Neural crest cell (in vitro differentiated cells): ENCODE measurements at regions not wholly inside any gene's neighbourhood (a gene's known extent, or its start where the extent isn't known, plus 50 kb on each side); places are given as distances from the start of the nearest gene placed in this dataset.
A peak's percentile ranks its signal among the peaks of the same experiment; 100 is the strongest.
"Not testable (repeated sequence)": the region's sequence is repeated elsewhere in the genome, so short reads cannot be mapped to it uniquely, and the experiment has no call there.

ENCODE experiments used
- DNase-seq: peaks from one replicate; pipeline ENCODE4 v3.0.0; 2021; ENCODE audit warnings: low read depth, mixed read lengths, low spot score
- H3K27ac Mint-ChIP-seq: one replicate; pipeline ENCODE4 v1.8.0; 2021; ENCODE audit warnings: mild to moderate bottlenecking, mixed read lengths; ENCODE audit not compliant: unreplicated experiment
- H3K27me3 Mint-ChIP-seq: 2 replicates; pipeline ENCODE4 v1.8.0; 2021; ENCODE audit warnings: low read depth, mild to moderate bottlenecking, mixed read lengths
- H3K36me3 Mint-ChIP-seq: 2 replicates; pipeline ENCODE4 v1.8.0; 2021; ENCODE audit warnings: low read depth, mild to moderate bottlenecking, mixed read lengths
- H3K4me1 Mint-ChIP-seq: 2 replicates; pipeline ENCODE4 v1.8.0; 2021; ENCODE audit warnings: mixed read lengths
- H3K4me3 Mint-ChIP-seq: one replicate; pipeline ENCODE4 v1.8.0; 2021; ENCODE audit warnings: mild to moderate bottlenecking, mixed read lengths
- H3K9me3 Mint-ChIP-seq: 2 replicates; pipeline ENCODE4 v1.8.0; 2021; ENCODE audit warnings: mixed read lengths
- TF ChIP-seq, protein P1 (sequence below): fragments of 200-600 bp; sonication (generic); conservative IDR thresholded peaks from 2 replicates; pipeline ENCODE4 v1.5.0; 2021; ENCODE audit warnings: antibody characterized with exemption, mild to moderate bottlenecking

DNA sequence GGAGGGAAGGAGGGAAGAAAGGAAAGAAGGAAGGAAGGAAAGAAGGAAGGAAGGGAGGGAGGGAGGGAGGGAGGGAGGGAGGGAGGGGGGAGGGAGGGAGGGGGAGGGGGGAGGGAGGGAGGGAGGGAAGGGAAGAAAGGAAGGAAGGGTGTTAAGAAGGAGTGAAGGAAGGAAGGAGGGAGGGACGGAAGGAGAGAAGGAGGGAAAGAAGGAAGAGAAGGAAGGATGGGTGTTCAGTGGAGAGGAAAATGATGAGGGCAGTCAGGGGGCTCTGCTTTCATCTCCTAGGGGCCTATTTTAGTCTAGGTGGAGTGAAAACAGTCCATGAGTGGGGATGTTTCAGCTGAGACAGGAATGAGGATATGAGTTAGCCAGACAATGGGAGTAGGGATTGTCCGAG lies 357.0 kb upstream of the C16orf82 start:
- TF ChIP-seq, protein P1, sequence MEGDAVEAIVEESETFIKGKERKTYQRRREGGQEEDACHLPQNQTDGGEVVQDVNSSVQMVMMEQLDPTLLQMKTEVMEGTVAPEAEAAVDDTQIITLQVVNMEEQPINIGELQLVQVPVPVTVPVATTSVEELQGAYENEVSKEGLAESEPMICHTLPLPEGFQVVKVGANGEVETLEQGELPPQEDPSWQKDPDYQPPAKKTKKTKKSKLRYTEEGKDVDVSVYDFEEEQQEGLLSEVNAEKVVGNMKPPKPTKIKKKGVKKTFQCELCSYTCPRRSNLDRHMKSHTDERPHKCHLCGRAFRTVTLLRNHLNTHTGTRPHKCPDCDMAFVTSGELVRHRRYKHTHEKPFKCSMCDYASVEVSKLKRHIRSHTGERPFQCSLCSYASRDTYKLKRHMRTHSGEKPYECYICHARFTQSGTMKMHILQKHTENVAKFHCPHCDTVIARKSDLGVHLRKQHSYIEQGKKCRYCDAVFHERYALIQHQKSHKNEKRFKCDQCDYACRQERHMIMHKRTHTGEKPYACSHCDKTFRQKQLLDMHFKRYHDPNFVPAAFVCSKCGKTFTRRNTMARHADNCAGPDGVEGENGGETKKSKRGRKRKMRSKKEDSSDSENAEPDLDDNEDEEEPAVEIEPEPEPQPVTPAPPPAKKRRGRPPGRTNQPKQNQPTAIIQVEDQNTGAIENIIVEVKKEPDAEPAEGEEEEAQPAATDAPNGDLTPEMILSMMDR = no peak
- no peak overlapping the region for H3K4me3 Mint-ChIP-seq
- H3K9me3 Mint-ChIP-seq = peaks cover 4% of the 10 kb centered on the region
- H3K27me3 Mint-ChIP-seq = no peaks in the 10 kb centered on the region
- H3K4me1 Mint-ChIP-seq = peaks cover 20% of the 10 kb centered on the region
- DNase-seq = no peak
- no peaks in the 10 kb centered on the region for H3K36me3 Mint-ChIP-seq
- no peak overlapping the region for H3K27ac Mint-ChIP-seq

DNA sequence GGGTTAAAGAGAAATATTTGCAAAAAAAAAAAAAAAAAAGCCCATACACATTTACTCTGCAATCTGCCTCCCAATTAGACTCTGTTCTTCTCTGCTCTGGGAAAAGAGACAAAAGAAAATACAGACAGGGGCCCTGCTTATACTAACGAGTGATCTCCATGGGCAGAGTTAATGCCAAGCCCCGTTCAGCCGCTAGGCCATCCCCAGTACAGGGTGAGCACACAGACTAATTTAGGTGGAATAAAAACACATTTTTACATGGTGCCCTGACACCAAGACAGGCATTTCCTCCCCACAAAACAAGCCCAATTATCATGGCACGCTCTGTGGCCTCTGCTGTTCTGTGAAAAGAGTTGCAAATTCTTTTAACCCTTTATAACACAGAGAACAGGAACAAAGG lies 356.3 kb upstream of the C16orf82 start:
- DNase-seq = no peak
- H3K9me3 Mint-ChIP-seq = peaks cover 4% of the 10 kb centered on the region
- TF ChIP-seq, protein P1 = no peak

DNA sequence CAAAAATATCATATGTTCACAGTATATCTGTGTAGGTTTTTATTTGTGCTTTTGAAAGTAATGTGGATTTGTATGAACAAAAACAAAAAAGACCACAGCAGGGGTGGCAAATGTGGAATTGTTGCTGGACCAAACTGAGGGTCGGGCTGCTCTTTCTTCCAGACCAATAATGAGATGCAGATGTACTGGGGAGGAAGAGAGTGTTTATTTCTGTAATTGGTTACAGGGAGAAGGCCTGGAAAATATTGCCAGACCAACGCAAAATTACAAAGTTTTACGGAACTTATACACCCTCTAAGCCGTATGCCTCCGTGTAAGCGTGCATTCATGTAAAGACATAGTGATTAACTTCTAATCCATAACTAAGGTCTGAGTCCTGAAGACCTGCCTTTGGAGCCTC lies 353.9 kb upstream of the C16orf82 start:
- Mint-ChIP-seq H3K4me1 (peaks cover 28% of the 10 kb centered on the region), H3K27ac (no peak overlapping the region), H3K4me3 (no peak overlapping the region), H3K36me3 (no peaks in the 10 kb centered on the region), H3K9me3 (peaks cover 4% of the 10 kb centered on the region), H3K27me3 (no peaks in the 10 kb centered on the region)
- TF ChIP-seq, protein P1 = no peak
- DNase-seq = no peak

More for the DNA sequence above, 356.3 kb upstream of the C16orf82 start:
- peak overlapping the region; percentile 63 for H3K27ac Mint-ChIP-seq
- H3K4me3 Mint-ChIP-seq = no peak overlapping the region
- H3K36me3 Mint-ChIP-seq = no peaks in the 10 kb centered on the region
- no peaks in the 10 kb centered on the region for H3K27me3 Mint-ChIP-seq
- peaks cover 20% of the 10 kb centered on the region for H3K4me1 Mint-ChIP-seq

DNA sequence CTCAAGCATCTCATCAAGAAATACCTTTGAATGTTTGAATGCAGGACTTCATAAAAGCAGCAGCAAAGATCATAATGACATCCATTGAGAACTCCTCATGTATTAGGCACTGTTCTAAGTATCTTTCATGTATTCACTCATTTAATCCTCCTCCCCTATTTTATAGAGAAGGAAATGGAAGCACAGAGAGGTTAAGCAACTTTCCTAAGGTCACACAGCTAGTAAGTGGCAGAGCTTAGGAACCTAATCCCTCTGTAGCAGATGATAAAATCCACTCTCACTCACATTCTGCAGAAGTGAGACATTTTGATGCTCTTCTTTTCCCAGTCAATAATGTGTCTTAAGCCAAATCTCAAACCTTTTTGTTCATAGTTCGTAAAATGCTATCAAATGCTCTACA lies 350.8 kb upstream of the C16orf82 start:
- no peak for DNase-seq
- H3K4me3 Mint-ChIP-seq = no peak overlapping the region
- H3K27me3 Mint-ChIP-seq = no peaks in the 10 kb centered on the region
- no peaks in the 10 kb centered on the region for H3K9me3 Mint-ChIP-seq
- no peaks in the 10 kb centered on the region for H3K36me3 Mint-ChIP-seq
- TF ChIP-seq, protein P1 = no peak
- peaks cover 29% of the 10 kb centered on the region for H3K4me1 Mint-ChIP-seq
- no peak overlapping the region for H3K27ac Mint-ChIP-seq

DNA sequence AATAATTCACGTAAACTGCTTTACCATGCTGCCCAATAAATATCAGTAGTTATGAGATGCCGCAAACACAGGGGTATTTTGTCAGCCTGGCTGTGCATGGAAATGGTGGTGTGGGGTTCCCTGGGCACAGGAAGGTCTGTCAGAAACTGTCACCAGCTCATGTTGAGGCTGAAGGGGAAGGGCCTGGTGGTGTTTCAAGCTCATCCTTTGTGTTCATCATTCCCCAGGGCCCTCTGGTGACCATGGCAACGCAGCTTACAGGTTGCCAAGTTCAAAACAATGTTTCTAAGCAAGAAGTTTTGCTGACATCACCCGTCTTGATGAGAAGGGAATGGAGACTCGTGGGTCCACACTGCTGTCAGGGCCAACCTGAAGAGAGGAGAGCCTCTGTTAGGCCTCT lies 348.9 kb upstream of the C16orf82 start:
- H3K9me3 Mint-ChIP-seq = no peaks in the 10 kb centered on the region
- peak; percentile 20 for DNase-seq
- H3K27ac Mint-ChIP-seq = peak overlapping the region; percentile 91
- no peaks in the 10 kb centered on the region for H3K27me3 Mint-ChIP-seq
- TF ChIP-seq, protein P1 = no peak
- no peaks in the 10 kb centered on the region for H3K36me3 Mint-ChIP-seq
- H3K4me3 Mint-ChIP-seq = no peak overlapping the region
- peaks cover 23% of the 10 kb centered on the region for H3K4me1 Mint-ChIP-seq

DNA sequence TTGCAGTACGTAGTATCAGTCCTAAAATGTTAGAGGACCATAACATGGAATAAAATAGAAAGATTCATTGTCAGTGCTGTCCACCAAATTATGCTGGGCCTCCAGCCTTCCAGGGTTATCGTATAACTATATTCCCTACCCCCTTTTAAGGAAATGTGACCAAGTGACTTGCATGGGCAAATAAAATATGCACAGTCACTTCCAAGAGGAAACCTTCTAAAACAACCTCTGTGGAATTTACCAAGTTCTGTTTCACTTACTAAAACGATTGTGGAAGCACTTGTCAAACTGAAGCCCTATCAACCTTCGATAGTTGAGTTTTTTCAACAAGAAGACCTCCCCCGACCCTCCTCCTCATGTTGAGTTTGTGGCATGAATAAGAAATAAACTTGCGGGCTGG lies 345.4 kb upstream of the C16orf82 start:
- TF ChIP-seq, protein P1 = no peak
- H3K27ac Mint-ChIP-seq = no peak overlapping the region
- H3K9me3 Mint-ChIP-seq = no peaks in the 10 kb centered on the region
- H3K27me3 Mint-ChIP-seq = no peaks in the 10 kb centered on the region
- peaks cover 32% of the 10 kb centered on the region for H3K4me1 Mint-ChIP-seq
- DNase-seq = no peak
- no peaks in the 10 kb centered on the region for H3K36me3 Mint-ChIP-seq
- no peak overlapping the region for H3K4me3 Mint-ChIP-seq

DNA sequence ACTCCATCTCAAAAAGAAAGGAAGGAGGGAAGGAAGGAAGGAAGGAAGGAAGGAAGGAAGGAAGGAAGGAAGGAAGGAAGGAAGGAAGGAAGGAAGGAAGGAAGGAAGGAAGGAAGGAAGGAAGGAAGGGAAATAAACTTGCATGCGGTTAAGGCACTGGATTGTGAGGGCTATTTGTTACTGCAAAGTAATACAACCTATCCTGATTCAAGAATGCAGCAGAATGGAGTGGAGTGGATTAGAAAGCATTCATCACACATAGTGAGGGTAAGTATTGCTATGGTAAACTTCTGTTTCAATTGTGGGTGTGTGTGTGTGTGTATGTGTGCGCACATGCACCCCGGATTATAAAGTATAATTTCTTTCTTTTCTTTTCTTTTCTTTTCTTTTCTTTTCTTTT lies 344.8 kb upstream of the C16orf82 start:
- peaks cover 32% of the 10 kb centered on the region for H3K4me1 Mint-ChIP-seq
- not testable (repeated sequence) for H3K36me3 Mint-ChIP-seq, H3K27ac Mint-ChIP-seq, H3K4me3 Mint-ChIP-seq, H3K27me3 Mint-ChIP-seq, DNase-seq, H3K9me3 Mint-ChIP-seq
